ENCODE measurements at regions not wholly inside any gene's neighbourhood (a gene's known extent, or its start where the extent isn't known, plus 50 kb on each side); places are given as distances from the start of the nearest gene placed in this dataset.

DNA sequence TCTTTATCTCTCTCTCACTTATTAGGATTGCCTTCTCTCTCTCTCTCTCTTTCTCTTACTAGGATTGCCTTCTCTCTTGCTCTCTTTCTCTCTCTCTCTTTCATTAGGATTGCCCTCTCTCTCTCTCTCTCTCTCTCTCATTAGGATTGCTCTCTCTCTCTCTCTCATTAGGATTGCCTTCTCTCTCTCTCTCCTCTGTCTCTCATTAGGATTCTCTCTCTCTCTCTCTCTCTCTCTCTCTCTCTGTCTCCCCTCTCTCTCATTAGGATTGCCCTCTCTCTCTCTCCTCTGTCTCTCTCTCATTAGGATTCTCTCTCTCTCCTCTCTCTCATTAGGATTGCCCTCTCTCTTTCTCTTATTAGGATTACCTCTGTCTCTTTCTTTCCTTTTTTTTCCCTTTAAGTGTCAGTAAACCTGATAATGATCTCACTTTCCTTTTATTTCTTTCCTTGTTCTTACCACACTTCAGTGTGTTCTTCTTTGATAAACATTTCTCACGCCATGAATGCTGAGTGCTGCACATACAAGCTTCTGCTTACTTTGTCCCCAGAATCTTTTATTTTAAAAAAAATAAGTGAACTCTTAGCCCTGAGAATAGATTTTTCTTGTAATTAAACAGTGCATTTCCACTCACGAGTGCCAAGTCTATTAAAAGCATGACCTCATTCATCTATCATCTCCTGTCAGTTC, 243.4 kb upstream of the TBC1D5 start:
- no peak for DNase-seq (ENCODE audit: low spot score)

DNA sequence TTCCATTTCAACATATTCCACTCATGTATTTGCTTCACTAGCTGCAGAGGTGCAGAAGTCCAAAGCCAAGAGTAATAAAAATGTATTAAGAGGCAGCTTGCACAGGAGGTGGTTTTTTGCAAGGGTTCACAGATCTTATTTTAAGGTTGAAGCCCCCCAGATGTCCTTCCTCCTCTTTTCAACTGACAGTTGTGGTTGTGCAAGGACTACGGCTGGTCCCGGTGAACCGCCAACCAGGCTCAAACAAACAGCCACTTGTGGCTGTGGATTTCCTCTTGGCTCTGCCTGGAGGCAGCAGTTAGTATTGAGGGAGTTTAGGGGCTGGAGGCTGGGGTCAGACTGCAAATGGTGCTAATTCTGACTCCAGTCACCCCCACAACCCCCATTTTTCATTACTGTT, 240.7 kb upstream of the TBC1D5 start:
- no peak for DNase-seq (ENCODE audit: low spot score)

DNA sequence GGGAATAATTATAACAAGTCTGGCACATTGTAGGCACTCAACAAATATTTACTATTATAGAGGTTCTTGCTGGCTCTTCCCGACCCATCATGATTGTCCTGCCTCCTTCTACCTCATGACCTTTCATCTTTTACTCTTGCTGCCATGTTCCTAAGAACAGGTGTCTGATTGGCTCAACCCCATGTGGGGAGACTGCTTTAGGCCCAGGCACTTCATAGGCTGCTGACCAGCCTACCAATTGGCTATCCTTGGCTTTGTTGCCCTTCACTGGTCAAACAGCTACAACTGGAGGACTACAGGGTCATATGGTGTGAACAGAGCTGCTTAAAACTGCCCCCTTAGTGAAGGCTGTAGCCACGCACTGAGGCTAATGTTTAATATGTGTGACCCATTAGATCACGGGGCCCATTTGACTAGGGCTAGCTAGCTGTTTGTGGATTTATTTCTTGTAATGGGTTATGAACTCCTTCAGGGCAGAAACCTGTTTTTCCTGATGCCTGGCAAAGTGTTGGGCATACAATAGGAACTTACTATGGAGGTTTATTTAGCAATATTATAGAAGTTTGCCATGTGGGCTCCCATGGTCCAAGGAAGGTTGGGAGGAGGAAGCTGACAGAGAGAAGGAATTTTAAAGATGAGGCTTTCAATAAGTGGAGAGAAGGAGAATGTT, 239.9 kb upstream of the TBC1D5 start:
- DNase-seq (ENCODE audit: low spot score): no peak

DNA sequence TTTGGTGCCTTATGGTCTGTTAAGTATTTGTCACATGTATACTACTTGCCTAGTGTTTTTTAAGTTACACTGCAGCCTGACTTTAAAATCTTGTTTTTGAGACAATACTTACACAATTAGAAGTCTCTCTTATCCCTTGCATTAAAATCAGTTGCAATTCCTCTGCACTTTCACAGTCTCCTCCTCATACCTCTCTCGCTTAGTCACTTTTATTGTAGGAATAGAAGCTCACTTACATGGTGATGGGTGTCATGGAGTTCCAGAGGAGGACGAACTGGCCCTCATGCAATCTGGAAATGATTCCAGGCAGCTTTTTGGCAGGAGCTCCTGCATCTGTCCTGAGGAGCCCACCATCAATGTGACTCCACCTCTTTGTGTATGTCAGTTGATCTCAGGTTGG, 238.4 kb upstream of the TBC1D5 start:
- no peak for DNase-seq (ENCODE audit: low spot score)

DNA sequence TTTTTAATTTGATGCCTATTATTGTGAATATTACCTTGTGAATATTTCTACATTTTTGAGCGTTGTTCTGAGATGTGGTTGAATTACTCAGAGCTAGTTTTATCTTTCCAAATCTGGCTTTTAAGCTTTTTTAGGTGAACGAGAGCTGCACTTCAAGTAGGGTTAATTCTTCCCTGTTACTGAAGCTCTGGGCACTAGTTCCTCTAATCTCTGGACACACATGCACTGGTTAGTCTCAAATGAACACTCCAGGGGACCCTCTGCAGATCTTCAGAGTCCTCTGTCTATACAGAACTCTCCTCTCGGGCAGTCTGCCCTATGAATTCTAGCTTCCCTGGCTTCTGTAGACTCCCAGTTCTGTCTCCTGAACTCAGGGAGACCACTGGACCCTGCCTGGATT, 237.5 kb upstream of the TBC1D5 start:
- no peak for DNase-seq (ENCODE audit: low spot score)

DNA sequence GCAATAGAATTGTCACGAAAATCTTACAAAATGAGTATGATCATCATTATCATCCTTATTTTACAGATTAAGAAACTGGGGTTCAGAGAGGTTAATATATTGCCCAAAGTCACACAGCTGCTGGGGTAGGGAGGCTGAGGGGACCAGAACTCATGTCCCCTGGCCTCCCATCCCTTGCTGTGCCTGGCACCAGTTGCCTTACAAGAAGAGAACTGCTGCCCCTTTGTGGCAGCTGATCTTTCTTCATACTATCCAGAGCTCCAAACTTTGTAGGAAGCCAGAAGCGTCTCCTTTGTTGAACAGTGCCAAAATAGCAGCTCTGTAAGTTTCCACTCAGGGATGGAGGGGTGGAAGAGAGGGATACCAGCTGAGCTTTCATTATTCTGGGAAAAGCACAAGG, 236.8 kb upstream of the TBC1D5 start:
- DNase-seq (ENCODE audit: low spot score): no peak

DNA sequence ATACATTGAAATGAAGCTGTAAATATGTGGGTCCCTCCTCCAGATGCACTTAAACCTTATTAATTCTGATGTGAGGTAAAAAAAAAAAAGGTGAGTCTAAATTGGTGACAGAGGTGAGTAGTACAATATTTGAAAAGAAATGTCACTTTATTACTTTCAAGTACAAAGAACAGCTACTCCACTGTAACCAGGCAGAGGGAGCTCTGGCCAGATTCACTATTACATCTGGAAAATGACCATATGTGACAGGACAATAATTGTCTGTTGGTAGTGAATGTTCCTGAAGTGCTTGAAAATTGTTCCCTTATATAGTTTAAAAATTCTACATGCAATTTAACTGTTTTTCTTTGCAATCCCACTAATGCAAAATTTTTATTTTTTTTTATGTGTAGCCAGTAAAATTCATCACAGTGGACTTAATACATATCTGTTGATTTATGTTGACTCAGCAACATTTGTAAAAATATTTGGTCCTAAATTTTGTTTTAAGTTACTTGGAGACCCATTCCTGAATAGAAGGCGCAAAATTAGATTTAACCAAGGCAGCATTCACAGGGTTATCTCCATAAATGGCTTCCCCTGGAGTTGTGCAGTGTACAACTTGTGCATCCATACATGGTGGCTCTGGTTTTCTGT, 231.9 kb upstream of the TBC1D5 start:
- no peak for DNase-seq (ENCODE audit: low spot score)

DNA sequence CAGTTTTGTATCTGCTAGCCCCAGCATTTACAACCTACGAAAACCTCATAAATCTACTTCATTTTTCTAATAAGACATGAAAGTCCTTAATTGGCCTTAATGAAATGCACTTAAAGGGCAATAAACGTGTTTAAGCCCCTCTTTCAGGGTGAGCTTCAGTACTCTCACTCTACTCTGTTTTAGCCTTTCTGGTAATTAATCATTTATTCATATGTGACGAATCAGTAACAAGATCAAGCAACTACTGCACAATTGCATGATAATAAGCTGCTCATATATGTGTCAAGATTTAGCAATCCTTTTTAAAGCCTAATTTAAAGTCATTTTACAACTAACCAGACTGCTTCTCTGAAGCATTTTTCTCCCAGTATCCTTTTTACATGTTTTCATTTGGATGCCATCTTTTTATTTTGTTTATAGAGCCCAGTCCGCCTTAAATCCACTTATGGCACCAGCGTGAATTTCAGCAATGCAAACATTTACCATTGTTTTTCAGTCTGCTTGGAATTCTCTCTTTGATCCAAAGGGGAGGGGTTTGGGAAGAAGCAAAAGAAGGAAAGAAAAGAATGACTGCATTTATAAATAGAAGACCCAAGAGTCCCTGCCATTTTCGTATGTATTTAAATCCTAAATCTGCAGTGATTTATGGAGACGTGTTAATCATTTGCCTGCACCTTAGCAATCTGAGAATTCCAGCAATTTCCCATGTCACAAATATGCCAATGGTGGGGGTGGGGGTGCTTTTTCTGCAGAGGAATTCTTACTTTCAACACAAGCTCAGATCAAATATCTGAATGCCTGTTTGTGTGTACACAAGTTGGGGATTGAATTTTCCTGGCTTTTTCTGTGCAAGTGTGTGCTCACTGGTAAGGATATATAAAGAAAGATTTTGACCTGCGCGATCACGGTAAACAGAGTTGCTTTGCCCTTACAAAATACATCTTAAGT, 230.8 kb upstream of the TBC1D5 start:
- no peak for DNase-seq (ENCODE audit: low spot score)

DNA sequence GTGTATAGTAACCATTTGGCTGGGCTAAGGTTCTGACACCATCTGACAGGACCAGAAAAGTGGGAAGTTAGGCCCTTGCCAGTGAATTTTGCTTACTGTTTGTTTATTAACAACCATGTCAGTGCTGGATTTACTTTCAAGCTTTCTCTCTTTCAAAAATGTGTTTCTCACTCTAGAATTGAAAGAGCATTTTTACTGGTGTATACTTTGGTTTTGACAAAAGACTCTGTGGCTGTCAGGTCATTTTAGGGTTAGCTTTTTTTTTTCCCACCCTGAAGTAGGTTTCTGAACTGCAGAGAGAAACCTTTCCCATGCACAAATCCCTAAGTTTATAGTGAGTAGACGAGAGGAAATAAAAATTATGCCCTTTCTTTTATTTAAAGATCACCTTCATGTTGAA, 230.0 kb upstream of the TBC1D5 start:
- DNase-seq (ENCODE audit: low spot score): no peak

DNA sequence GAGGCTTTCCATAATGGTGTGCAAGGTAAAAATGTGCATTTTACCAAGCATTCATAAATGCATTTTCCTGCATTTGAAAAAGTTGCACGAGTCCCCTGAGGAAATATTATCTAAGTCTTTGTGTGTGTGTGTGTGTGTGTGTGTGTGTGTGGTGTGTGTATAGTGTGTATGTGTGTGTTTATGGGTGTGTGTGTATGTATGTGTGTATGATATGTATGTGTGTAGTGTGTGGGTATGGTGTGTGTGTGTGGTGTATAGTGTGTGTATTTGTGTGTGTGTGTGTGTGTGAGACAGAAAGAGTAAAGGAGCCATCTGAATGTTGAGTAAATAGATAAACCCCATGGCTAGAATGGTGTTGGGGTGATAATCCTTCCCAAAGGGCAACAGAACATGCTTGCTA, 229.6 kb upstream of the TBC1D5 start:
- no peak for DNase-seq (ENCODE audit: low spot score)

DNA sequence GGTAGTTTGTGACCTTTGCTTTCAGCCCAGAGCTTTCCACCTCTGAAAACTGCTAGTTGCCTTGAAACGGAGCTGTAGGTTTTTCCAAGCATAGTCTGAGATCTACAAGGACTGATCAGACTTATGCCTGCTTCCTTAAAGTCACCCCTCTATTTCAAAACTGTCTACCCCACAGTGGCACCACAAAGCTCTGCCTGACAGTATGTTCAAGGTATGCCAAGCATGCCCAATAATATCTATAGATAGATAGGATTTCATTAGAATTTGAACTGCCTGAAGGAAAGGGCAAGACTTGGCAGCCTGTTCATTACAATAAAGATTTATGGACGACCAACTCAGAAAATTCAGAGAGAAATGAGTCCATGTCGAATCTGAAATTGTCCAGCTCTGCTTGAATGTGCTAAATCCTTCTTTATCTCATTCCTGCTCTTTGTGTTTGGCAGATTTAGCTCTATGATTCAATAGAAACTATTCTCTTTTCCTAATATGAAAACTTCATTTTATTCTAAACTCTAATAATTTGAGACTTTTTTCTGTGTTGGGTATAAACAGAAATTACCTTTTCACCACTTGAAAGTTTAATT, 227.6 kb upstream of the TBC1D5 start:
- no peak for DNase-seq (ENCODE audit: low spot score)

DNA sequence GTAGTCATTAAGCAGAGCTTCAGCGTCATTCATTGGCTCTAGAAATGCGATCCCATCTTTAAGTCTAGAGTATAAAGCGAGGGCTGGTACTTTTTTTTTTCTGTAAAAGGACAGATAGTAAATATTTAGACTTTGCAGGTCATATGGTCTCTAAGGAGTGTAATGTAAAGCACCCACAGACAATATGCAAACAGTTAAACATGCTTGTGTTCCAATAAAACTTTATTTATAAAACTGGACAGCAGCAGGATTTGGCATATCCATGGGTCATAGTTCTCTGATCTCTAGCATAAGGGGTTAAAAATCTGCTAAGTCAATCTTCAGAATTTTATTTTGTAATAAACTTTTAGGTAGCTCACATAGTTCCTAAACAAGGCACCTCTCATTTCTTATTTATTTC, 226.8 kb upstream of the TBC1D5 start:
- no peak for DNase-seq (ENCODE audit: low spot score)

DNA sequence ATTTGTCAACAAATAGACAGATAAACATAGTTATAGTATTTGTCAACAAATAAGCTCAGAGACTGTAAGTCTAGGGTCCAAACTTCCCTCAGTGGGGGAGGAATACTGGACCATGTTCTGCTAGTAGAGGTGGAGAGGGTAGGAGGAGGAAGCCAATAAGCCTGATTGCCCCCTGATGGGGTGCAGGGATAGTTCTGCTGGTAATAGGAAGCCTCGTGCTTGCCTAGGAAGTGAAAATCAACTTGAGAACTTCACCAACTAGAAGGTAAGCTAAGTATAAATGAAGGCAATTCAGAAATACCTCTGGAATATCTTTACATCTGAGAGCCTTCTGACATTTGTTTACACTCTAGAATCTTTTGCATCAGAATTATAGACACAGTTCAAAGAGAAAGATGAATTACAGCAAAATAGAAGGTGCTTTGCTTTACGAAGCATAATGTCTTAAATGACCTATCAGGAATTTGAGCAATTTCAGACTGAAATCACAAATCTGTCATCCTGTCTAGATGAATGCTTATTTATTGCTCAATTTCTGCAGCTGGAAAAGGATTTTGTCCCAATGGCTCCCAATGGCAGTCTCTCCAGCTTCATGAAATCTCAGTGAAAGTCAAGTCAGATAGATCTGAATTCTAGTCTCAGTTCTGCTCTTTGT, 225.6 kb upstream of the TBC1D5 start:
- DNase-seq (ENCODE audit: low spot score): no peak

DNA sequence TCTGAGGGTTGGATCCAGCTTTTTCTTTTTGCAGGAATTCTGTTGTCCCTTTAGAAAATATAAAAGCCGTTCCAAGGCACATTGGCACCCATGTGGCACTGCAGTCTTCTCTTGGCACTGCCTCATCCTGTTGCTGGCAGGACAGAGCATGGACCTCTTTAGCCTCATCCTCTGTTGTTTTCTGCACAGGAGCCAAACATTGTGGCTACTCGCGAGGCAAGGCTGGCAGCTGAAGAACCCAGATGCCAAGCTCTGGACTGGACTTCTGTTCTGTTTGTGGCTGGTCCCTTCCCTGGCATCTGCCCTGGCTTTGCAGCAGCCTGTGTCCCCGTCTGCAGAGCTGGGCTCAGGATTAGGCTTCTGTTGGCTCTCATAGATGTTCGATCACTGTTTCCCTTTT, 224.7 kb upstream of the TBC1D5 start:
- no peak for DNase-seq (ENCODE audit: low spot score)

DNA sequence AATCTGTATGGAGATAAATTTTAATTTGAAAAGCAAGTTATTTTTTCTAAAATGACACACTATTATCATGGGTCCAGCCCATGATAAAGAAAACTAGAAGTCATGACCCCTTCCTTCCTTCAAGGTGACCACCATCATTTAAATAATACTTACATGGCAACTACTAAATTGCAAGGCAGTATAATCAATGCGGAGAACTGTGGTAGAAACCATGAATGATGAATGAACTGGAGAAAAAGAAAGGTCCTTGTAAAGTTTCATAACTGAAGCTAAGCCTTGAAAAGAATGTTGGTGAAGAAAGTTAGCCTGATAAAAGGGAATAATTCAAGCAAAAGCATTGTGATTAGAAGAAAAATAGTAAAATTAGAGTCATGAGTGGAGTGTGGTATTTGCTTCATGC, 222.9 kb upstream of the TBC1D5 start:
- DNase-seq (ENCODE audit: low spot score): no peak

DNA sequence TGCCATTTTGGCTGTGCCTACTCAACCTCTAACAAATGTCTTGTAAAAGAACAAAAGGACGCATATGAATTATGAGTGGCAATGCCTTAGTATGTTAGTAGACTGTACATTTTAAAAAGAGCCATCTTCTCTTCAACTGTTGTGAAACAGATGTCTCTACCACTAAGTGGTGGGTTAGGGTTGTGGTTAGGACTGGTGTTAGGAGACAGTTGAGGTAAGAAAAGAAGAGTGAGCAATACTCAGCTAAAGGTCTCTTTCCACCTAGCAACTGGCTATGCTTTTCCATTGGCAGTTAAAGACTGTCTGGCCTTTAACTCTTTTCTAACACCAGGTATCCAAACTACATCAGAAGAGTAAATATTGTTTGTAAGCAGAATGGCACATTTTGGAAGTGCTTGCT, 221.7 kb upstream of the TBC1D5 start:
- no peak for DNase-seq (ENCODE audit: low spot score)

DNA sequence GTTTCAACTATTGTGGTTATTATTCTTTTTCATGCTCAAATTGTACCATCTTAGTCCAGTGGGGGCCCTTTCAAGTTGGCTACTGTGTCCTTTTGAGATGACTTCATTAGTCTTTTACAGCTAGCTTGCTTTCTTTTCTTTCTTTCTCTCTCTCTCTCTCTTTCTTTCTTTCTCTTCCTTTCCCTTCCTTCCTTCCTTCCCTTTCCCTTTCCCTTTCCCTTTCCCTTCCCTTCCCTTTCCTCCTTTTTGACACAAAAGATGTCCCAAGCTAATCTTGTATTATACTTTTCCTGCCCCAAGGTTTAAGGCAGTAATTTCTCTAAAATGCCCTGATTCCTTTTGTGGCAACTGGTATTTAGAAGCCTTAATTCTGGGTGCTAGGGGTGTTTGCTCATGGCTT, 213.0 kb upstream of the TBC1D5 start:
- DNase-seq (ENCODE audit: low spot score): no peak

DNA sequence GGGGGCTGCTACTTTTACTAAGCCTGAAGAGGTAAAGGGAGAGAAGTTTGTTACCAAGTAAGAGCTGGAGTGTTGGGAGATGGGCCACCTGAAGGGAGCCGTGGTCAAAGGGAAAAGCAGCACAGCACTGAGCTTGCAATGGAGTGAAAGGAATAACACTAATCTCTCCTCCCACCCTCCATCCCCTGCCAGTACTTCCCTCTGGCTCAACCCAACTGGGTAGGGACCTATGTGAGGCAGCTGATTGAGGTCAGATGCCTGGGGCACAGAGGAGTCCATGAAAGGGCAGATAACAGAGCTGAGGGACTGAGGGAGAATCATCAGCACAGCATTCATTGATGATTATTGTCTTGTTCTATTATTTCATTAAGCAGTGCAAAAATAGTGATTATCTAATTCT, 212.4 kb upstream of the TBC1D5 start:
- no peak for DNase-seq (ENCODE audit: low spot score)

DNA sequence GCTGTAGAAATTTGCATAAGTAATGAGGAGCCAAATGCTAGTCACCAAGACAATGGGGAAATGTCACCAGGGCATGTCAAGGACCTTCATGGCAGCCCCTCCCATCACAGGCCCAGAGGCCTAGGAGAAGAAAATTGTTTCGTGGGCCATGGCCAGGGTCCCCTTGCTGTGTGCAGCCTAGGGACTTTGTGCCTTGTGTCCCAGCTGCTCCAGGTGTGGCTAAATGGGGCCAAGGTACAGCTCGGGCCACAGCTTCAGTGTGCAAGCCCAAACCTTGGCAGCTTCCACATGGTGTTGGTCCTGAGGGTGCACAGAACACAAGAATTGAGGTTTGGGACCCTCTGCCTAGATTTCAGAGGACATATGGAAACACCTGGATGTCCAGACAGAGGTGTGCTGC, 208.8 kb upstream of the TBC1D5 start:
- DNase-seq (ENCODE audit: low spot score): no peak

DNA sequence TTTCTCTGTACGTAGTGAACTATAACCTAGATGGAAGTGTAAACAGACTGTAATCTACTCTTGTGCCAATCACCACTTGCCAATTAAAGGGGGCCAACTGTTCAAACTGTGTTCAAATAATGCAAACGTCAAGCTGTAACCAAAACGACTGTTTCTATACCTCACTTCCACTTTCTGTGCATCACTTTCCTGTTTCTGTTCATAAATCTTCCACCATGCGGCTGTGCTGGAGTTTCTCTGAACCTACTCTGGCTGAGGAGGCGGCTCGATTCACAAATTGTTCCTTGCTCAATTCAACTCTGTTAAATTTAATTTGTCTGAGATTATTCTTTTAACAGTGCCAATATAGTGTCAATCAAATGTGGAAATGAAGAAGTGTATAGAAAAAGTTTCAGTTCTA, 206.7 kb upstream of the TBC1D5 start:
- DNase-seq (ENCODE audit: low spot score): no peak

DNA sequence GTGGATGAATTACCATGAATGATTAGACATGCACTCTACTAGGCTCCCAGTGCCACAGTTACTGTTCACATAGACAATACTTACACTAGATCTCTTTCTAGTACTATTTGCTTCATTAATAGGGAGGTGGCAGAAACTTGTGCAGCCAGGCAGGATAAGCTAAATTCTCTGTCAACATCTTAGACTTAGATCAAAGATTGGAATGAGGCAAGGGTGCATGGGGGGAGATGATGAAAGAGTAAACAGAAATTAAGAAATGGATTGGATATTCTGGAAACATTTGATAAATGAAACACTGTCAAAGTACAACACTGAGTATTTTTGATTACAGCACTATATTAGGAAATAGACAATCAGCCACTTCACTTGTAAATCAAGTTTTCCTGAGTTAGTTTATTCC, 205.4 kb upstream of the TBC1D5 start:
- DNase-seq (ENCODE audit: low spot score): no peak

All from H4 (cell line).